ENCODE measurements at regions not wholly inside any gene's neighbourhood (a gene's known extent, or its start where the extent isn't known, plus 50 kb on each side); places are given as distances from the start of the nearest gene placed in this dataset.

GRCh38 chr7:94054130-94054529 lies 50.0 kb upstream of the BET1 start:
- DNase-seq (ENCODE audit: low read depth in 1 of 2, low spot score in 1 of 2) = no peak

GRCh38 chr7:94055963-94056362 lies 51.8 kb upstream of the BET1 start:
- no peak for DNase-seq (ENCODE audit: low read depth in 1 of 2, low spot score in 1 of 2)

GRCh38 chr7:94056796-94057207 lies 52.6 kb upstream of the BET1 start:
- DNase-seq (ENCODE audit: low read depth in 1 of 2, low spot score in 1 of 2) = no peak

GRCh38 chr7:94057955-94058354 lies 53.8 kb upstream of the BET1 start:
- no peak for DNase-seq (ENCODE audit: low read depth in 1 of 2, low spot score in 1 of 2)

DNA sequence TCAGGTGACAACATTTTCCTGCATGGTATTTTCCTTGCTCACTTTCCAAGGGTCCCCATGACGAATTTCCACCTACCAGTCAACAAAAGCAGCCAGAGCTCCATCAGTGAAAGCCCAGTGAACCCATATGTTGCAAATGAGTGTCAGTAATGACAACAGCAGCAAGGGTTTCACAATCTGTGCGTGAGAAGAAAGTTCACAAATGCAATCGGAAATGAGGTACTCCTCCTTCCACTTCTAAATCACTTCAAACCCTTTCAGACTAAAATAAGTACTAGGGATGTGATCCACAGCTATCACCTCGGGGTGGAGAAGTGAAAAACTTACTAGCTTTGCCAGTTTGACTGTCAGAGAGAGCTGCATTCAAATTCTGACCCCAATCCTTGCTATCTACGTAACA lies 55.6 kb upstream of the BET1 start:
- DNase-seq (ENCODE audit: low read depth in 1 of 2, low spot score in 1 of 2) = no peak

GRCh38 chr7:94060752-94061151 lies 56.6 kb upstream of the BET1 start:
- no peak for DNase-seq (ENCODE audit: low read depth in 1 of 2, low spot score in 1 of 2)

DNA sequence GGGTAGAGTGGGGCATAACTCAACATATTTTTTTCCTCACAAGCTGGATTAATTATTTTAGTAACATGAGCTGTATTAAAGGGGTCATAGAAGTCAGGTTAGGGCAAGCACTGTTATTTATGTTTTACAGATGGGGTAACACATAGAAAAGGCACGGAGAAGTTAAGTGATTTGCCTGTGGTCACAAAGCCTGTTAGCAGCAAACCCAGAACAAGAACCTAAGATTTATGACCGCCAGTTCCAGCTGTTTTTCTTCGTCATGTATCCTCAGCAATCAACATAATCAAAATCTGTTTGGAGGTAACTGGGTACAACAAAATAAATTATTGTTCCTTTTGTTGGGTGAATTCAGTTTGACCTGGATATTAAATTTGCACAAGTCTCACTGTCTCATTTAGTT lies 57.2 kb upstream of the BET1 start:
- no peak for DNase-seq (ENCODE audit: low read depth in 1 of 2, low spot score in 1 of 2)

DNA sequence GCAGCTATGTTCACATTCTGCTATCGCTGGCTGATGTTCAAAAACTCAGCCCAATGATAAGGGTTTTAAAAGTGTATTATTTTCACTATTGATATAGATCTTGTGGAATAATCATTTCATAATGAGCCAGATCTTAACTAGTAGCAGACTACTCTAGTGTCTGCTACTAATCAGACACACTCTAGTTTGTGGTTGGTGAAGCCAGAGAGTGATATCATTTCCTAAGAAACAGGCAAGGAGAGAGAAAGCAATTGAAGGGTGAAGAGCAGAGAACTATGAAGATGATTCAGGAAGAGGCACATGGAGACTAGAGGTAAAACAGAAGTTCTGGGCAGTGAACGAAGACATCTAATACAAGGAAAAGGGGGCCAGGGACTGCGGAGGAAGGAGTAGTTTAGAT lies 58.2 kb upstream of the BET1 start:
- no peak for DNase-seq (ENCODE audit: low read depth in 1 of 2, low spot score in 1 of 2)

DNA sequence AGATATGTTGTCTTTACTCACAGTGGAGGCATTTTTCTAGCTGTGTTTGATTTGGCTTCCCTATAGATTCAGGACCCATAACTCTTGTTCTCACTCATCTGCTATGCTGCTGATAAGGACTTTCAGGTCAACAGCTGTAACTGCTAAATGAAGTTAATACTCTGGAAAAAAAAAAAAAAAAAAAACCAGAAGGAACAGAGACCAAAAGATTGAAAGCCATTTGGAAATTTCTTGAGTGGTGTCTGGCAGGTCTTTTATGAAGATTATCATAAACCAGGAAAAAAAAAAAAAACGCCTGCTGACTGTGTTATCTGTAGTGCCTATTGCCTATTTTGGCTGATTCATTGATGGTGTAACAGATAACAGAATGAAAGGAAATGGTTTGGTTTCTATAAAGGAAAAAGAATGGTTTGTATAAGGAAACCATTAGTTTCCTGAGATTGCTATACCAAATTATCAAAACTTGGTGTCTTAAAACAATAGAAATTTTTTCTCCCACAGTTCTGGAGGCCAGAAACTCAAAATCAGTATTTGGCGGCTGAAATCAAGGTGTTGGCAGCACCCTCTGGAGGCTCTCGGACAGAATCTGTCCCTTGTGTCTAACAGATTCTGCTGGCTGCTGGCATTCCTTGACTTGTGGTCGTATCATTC lies 60.5 kb upstream of the BET1 start:
- DNase-seq (ENCODE audit: low read depth in 1 of 2, low spot score in 1 of 2) = no peak

GRCh38 chr7:94067047-94067446 lies 62.9 kb upstream of the BET1 start:
- no peak for DNase-seq (ENCODE audit: low read depth in 1 of 2, low spot score in 1 of 2)

DNA sequence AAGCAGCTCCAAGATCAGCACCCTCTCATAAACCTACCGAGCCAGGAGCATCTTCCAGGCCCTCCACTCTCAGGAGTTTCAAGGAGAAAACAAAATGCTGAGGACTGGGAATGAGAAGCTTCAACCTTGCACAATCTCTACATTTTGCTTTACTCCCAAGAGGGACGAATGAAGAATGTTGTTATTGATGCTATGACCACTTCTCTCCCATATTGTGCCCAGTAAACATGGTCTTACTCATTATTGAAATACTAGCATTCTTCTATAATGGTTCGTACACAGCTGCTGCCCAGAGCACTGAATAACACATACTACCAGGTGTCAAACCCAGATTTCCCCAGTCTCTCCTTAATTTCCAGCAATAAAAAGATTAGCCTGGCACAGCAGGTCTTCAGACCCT lies 63.4 kb upstream of the BET1 start:
- DNase-seq (ENCODE audit: low read depth in 1 of 2, low spot score in 1 of 2) = no peak

DNA sequence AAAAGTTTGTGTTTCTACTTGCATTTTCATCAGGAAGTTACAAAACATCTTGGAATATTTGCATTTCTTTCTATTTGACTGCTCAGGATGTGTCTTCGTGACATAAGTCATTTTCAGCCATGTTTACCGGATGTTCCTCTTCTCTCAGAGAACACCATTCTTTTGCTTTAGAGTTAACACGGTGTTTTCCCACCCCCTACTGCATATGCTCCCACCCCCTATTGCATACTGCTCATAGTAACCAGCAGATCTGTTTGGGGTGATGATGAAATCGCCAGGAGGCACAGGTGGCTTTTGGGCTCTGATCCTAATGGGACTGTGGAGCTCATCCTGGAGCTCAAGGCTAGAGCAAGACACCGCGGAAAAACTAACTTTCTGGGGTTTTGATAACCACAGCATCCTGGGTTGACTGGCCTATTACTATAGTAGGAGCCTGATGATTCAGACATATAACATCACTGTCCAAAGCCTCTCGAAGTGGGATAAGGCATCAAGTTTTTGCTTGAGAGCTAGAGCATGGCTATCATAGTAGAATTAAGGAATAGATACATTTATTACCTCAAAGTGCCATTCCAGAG lies 65.1 kb upstream of the BET1 start:
- DNase-seq (ENCODE audit: low read depth in 1 of 2, low spot score in 1 of 2) = no peak

DNA sequence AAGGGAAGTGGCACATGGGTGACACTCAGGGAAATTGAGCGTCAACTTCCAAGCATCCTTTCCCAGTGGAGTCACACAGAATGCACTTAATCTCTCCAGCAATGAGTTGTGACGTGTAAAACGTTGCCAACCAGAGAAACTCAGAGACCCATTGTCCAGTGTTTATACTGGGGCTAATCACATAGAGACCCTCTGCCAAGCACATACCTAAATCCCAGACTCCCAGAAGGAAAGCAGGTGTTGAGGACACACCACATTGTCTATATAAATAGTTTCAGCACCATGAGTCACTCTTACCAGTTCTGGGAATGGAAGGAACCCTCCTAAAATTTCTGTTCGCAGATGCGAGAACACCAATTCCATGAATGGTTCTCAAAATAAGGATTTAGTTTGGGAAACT lies 76.4 kb upstream of the BET1 start:
- no peak for DNase-seq (ENCODE audit: low read depth in 1 of 2, low spot score in 1 of 2)

DNA sequence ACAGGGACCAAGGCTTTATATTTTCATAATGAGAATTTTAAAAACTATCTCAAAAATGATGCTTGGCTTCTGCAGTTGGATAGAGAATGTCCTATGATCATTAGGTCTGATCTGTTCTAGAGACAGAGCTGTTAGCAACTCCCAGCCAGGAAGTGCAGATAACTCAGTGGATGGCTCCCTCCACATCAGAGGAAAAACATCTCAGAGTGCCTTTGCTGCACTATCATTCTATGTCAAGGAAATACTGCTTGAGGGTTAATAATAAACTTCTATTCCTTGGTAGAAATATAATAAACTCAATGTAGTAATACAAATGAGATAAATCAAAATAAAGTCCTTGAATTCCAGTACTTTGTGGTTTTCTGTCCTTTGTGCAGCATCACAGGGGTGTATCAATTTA lies 78.0 kb upstream of the BET1 start:
- DNase-seq (ENCODE audit: low read depth in 1 of 2, low spot score in 1 of 2) = no peak

DNA sequence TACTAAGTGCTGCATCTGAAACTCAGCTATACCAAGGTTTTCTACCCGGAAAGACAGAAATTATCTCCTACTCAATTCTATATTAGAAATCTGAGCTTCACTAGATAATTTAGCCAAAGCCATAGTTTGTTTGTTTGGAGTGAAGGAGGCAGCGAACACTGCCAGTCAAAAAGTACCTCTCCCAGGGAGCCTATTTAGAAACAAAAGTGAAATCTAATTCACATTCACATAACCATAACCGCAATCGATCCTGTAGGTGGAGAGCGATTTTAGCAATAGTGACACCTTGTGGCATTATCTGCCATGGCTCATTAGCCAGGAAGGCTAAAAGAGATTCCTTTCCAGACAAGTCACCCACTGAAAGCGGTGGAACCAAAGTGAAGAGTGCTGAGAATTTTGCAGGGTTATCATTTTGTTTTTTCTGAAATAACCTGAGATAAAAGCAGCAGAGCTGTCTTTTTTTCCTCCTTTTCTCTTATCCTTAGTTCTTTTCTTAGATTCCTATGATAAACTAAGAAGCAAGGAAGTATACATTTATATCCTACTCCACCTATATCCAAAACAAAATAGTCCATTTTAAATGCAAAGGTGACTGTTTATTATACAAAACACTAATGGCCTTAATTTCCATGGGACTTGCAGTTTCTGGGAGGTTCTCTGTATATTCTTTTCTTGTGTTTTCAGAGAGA lies 83.7 kb upstream of the BET1 start:
- DNase-seq (ENCODE audit: low read depth in 1 of 2, low spot score in 1 of 2) = peak in 1 of 2 donors; percentile 56

DNA sequence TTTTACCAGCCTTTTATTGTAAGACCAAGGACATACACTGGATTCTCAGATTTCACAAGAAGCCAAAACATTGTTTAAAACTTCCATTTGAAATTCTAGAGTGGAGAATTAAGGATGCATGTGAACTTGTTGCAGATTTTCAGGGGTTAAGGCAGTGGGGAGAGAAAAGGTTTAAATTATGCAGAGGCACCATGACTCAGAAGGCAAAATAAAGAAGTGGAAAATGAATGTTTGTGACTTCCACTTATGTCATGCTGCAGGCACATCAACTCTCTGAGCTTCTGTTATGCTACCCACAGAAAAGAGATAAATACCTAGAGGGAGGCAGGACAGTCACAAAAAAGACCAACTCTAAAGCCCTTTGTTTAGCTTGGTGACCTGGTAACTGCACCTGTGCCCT lies 84.4 kb upstream of the BET1 start:
- DNase-seq (ENCODE audit: low read depth in 1 of 2, low spot score in 1 of 2) = no peak

DNA sequence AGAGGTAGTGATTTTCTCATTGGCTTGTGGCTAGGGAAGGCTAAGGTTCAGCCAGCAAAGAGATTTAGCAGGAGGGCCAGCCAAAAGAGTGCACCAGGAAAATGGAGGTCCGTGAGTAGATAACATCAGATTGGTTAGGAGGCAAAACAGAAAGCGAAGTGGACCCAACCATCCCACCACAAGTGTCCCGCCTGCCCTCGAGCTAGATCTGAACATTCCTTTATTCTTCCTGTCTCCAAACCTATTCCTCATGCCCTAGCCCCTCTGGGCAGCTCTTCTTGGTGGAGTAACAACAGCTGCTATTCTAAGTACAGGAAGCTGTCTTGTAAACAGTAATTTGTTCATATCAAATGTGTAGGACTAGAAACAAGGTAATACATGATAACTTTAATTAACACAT lies 85.7 kb upstream of the BET1 start:
- DNase-seq (ENCODE audit: low read depth in 1 of 2, low spot score in 1 of 2) = no peak

- no peak for DNase-seq (ENCODE audit: low read depth in 1 of 2, low spot score in 1 of 2)
These were observed 88.8 kb upstream of the BET1 start for GRCh38 chr7:94092980-94093379.

- no peak for DNase-seq (ENCODE audit: low read depth in 1 of 2, low spot score in 1 of 2)
These were observed 90.1 kb upstream of the BET1 start for GRCh38 chr7:94094298-94094697.

DNA sequence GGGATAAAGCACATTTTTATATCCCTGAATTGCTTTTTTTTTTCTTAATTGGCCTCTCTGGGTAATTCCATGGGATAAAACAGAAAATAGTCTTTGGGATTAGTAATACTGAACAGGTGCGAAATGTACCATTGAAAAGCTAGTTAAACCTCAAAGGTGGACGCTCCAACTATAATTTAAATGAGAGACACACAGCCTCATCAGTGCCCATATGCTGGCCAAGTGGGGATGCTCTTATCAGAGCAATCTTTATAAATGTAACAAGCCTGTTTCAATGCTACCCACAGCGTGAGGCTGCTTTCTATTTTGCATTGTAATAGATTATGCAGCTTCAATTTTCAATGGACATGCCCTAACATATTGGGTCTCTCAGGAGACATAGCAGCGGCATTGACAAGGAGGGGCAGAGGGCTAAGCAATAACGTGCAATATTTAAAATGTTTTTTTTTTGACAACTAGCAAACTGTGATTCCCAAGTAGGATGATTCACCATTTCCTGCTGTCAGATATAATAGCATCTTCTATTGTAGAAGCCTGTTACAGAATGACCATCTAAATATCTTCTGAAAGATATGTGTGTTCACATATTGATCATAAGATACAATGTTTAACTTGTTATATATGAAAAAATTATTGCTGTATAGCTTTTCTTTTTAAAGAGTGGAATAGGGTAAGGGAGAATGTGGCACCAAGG lies 91.3 kb upstream of the BET1 start:
- no peak for DNase-seq (ENCODE audit: low read depth in 1 of 2, low spot score in 1 of 2)

DNA sequence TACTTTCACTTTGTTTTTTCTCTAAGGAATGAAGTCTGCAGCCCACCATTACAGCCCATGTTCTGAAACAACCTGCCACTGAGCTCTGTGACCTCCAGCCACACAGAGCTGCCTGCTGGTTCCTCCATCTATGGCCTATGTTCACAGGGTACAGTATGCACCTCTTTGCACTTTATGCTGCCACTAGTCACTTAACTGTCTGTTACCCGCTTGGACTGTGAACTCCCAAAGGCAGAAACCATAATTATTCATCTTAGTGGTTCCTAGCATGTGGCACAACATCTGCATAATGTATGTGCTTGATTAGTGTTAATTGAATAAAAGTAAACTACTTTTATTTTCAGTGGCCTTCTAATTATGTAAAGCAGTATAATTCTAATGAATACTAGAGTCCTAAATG lies 95.5 kb upstream of the BET1 start:
- no peak for DNase-seq (ENCODE audit: low read depth in 1 of 2, low spot score in 1 of 2)

DNA sequence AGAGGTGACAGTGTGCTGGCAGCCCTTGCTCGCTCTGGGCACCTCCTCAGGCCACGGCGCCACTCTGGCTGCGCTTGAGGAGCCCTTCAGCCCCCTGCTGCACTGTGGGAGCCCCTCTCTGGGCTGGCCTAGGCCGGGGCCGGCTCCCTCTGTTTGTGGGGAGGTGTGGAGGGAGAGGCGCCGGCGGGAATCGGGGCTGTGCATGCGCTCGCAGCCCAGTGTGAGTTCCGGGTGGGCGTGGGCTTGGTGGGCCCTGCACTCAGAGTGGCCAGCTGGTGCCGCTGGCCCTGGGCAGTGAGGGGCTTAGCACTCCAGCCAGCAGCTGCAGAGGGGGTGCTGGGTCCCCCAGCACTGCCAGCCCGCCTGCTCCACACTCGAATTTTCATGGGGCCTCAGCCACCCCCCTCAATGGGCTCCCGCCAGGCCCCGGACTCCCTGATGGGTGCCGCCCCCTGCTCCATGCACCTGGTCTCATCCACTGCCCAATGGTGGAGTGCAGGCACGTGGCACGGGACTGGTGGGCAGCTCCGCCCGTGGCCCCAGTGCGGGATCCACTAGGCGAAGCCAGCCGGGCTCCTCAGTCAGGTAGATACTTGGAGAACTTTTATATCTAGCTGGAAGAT lies 96.7 kb upstream of the BET1 start:
- DNase-seq (ENCODE audit: low read depth in 1 of 2, low spot score in 1 of 2) = no peak
